Endothelial cell of umbilical vein (primary cell): ENCODE measurements at regions not wholly inside any gene's neighbourhood (a gene's known extent, or its start where the extent isn't known, plus 50 kb on each side); places are given as distances from the start of the nearest gene placed in this dataset.

Source experiments
- CTCF ChIP-seq, 2 donors: IDR thresholded peaks; 1 replicate in 1 of 2; 2 replicates in 1 of 2; pipeline ENCODE4 v1.5.1; 2011; ENCODE audit warnings: low read length in 2 of 2, mild to moderate bottlenecking in 2 of 2, moderate library complexity in 2 of 2, control low read depth in 1 of 2, inconsistent platforms in 1 of 2, low read depth in 1 of 2; ENCODE audit not compliant: insufficient read depth in 1 of 2; ENCODE audit errors: extremely low read depth in 1 of 2
- EZH2 ChIP-seq: IDR thresholded peaks from 2 replicates; pipeline ENCODE4 v1.6.1; 2012; ENCODE audit warnings: borderline replicate concordance, low read depth, mild to moderate bottlenecking, moderate library complexity, low read length, inconsistent platforms; ENCODE audit not compliant: severe bottlenecking
- MYC ChIP-seq: IDR thresholded peaks from one replicate; pipeline ENCODE4 v1.6.1; 2011; ENCODE audit warnings: mild to moderate bottlenecking, low read depth, low read length

GRCh38 chr12:83796531-83796930, 1109.8 kb downstream of the TMTC2 start:
- no peak for TF ChIP-seq EZH2
- no peak for TF ChIP-seq CTCF (IDR thresholded peaks at IDR 0.05; ENCODE audit: extremely low read depth in 1 of 2, insufficient read depth in 1 of 2, low read depth in 1 of 2, low read length in 2 of 2)
- no peak for TF ChIP-seq MYC
